Fibroblast of villous mesenchyme (primary cell): ENCODE measurements at regions not wholly inside any gene's neighbourhood (a gene's known extent, or its start where the extent isn't known, plus 50 kb on each side); places are given as distances from the start of the nearest gene placed in this dataset.

Source experiments
- DNase-seq: peaks from one replicate; pipeline ENCODE4 v3.0.0-alpha.2; 2010; ENCODE audit warnings: low read depth
- H3K4me3 ChIP-seq: 2 replicates; pipeline ENCODE4 v1.5.1; 2011; ENCODE audit warnings: low read depth, mild to moderate bottlenecking, low read length
- TF ChIP-seq, protein P1 (sequence below): IDR thresholded peaks from 2 replicates; pipeline ENCODE4 v1.5.1; 2012; ENCODE audit warnings: low read depth, mild to moderate bottlenecking, low read length; ENCODE audit not compliant: insufficient read depth

DNA sequence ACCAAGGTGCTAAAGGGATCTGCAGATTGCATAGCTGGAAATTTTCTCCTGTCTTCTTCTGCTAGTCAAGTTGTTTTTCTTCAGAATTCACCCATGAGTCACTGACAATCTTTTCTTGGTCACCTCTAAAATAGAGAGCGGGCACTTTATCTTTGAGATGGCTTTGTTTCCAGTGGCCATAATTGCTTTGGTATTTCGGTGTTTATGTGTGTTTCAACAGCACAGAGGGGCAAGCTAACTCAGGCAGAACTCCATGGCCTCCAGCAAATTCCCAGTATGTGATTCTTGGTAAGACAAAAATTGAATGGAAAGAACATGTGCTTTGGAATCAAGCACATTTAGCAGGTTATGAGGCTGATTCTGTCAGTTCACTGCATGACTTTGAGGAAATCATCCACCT, 656.8 kb downstream of the VRK1 start:
- TF ChIP-seq, protein P1, sequence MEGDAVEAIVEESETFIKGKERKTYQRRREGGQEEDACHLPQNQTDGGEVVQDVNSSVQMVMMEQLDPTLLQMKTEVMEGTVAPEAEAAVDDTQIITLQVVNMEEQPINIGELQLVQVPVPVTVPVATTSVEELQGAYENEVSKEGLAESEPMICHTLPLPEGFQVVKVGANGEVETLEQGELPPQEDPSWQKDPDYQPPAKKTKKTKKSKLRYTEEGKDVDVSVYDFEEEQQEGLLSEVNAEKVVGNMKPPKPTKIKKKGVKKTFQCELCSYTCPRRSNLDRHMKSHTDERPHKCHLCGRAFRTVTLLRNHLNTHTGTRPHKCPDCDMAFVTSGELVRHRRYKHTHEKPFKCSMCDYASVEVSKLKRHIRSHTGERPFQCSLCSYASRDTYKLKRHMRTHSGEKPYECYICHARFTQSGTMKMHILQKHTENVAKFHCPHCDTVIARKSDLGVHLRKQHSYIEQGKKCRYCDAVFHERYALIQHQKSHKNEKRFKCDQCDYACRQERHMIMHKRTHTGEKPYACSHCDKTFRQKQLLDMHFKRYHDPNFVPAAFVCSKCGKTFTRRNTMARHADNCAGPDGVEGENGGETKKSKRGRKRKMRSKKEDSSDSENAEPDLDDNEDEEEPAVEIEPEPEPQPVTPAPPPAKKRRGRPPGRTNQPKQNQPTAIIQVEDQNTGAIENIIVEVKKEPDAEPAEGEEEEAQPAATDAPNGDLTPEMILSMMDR: no peak
- no peak overlapping the region for H3K4me3 ChIP-seq
- no peak for DNase-seq

DNA sequence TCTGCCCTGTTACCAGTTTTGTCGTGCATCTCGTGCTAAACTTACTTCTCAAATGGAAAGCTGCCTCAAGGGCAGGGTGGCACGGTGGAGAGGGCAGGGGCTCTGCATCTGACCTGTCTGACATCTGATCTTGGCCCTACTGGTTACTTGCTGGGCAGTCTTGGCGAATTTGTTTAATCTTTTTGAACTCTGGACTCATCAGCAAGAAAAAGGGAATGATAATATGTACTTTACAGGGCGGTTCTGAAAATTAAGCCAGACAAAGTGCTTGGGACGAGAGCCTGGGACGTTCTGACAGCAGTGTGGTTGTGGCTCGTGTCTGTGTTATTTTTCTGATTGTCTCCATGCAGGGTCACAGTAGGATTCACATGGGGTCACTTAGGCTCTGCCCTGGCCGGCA, 659.3 kb downstream of the VRK1 start:
- H3K4me3 ChIP-seq: no peak overlapping the region
- TF ChIP-seq, protein P1: no peak
- DNase-seq: no peak

DNA sequence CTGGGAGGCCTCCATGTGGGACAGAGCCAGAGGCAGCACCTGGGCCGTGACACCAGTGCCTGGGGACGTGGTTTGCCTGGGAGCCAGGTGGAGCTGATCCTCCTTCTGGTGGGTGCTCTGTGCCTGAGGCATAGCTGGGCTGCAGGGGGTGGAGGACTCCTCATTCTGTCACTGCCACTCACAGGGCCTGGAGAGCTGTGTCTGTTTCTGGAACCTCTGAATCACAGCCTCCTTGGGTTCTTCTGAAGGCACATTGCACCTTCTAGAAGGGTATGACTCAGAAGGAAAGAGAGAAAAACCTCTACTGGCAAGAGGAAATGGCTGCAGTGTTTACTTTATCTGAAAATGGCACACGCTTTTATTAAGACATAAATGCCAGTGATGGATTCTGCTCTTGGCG, 659.8 kb downstream of the VRK1 start:
- no peak for DNase-seq
- no peak overlapping the region for H3K4me3 ChIP-seq
- TF ChIP-seq, protein P1: no peak

DNA sequence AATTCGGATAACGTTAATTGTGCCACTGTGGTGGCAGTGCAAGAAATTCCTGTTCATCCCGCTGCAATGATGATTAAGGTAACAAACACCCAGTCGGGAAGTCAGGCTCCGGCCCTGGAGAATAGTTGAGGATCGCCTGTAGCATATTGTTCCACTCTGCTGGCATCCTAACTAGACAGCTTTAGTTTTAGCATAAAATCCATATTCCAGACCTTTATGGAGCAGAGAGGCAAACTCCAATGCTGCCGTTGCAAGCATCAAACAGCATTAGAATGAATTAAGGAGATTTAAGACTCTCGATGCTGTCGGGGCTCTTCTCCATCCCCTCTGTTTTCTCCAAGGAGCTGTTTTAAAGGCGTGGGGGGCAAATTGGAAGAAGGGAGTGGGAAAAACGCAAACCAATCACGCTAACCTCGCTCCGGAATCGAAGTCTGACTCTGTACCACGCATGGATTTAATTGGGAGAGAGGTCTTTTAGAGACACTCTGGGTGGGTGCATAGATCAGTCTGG, 660.4 kb downstream of the VRK1 start:
- TF ChIP-seq, protein P1: no peak
- H3K4me3 ChIP-seq: no peak overlapping the region
- DNase-seq: no peak

DNA sequence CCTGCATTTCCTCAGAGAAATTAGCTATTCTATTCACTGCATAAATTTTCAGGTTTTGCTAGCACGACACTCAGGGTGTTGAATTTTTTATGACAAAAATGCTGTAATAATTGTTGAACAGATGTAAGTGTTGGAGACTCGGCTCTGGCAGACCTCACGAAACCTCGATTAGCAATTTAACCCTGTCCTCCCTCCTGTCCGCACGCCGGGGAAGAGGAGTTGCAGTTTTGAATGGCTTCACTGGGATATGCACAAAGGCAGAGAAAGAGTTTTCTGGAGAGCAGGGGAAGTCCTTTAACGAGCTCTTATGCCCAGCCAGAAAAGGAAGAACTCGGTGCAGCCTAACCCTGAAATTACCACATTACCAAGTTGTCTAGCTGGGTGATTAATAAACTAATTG, 661.1 kb downstream of the VRK1 start:
- no peak overlapping the region for H3K4me3 ChIP-seq
- TF ChIP-seq, protein P1: no peak
- no peak for DNase-seq

DNA sequence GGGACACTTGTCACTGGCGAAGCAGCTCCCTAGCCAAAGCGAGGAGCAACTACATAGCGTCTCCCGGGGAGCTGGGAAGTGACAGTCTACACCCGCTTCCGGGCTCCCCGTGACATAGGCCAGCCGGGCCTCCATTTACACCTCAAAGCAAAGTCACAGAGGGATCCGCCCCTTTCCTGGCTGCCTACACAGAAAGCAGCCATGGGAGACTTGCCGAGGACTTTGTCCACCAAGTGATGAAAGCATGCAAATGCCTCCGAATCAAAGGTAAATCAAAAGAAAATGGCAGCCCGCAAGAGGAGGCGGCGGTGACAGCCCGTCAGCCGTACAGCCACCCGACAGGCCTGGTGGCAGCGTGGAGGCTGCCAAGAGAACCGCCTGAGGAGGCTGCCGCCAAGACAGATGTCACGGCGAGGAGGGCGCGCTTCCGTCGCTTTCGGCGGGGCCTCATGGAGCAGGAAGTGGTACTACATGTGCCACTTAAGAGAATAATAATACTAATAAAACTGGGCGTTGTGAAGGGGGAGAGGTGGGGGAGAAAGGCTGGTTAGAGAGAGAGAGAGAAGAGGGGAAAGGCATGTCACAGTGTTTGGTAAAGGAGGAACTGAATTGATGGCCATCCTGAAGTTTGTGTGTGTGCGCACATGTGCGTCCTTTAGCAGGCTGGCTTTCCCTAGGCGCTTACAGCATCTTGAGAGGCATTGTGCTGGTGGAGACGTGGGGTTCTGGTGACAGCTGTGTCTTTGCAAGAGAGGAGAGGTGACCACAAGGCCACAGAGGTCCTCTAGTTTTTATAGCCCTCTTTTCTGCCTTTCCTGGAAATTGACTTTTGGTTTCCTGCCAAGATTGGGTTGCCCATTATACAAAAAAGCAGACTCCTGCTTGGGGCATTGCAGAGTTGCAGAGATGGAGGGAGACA, 661.7 kb downstream of the VRK1 start:
- H3K4me3 ChIP-seq: no peak overlapping the region
- TF ChIP-seq, protein P1: no peak
- DNase-seq: no peak
